T-helper 2 cell treated with Interferon-gamma antibody and Interleukin-4, amounts not matched to agents 5 μg/mL and 100 μg/mL, for 36 hours (primary cell): ENCODE measurements at regions not wholly inside any gene's neighbourhood (a gene's known extent, or its start where the extent isn't known, plus 50 kb on each side); places are given as distances from the start of the nearest gene placed in this dataset.

Source experiments
- DNase-seq: peaks from one replicate; pipeline ENCODE4 v3.0.0; 2021; ENCODE audit warnings: low spot score
- H3K27ac Mint-ChIP-seq: one replicate; pipeline ENCODE4 v1.8.0; 2021; ENCODE audit warnings: mild to moderate bottlenecking, mixed read lengths
- H3K27me3 Mint-ChIP-seq: one replicate; pipeline ENCODE4 v1.8.0; 2021; ENCODE audit warnings: low read depth, mixed read lengths
- H3K36me3 Mint-ChIP-seq: one replicate; pipeline ENCODE4 v1.8.0; 2021; ENCODE audit warnings: low read depth, mixed read lengths
- H3K4me1 Mint-ChIP-seq: one replicate; pipeline ENCODE4 v1.8.0; 2021; ENCODE audit warnings: low read depth, mixed read lengths
- H3K4me3 Mint-ChIP-seq: one replicate; pipeline ENCODE4 v1.8.0; 2022; ENCODE audit warnings: mild to moderate bottlenecking, moderate library complexity, mixed read lengths
- H3K9me3 Mint-ChIP-seq: one replicate; pipeline ENCODE4 v1.8.0; 2021; ENCODE audit warnings: mixed read lengths

GRCh38 chr20:22268675-22269074, 315.7 kb downstream of the FOXA2 start:
- no peaks in the 10 kb centered on the region for H3K36me3 Mint-ChIP-seq
- H3K4me3 Mint-ChIP-seq: no peak overlapping the region
- no peaks in the 10 kb centered on the region for H3K4me1 Mint-ChIP-seq
- DNase-seq: no peak
- H3K27me3 Mint-ChIP-seq: no peaks in the 10 kb centered on the region
- H3K27ac Mint-ChIP-seq: no peak overlapping the region
- peaks cover 11% of the 10 kb centered on the region for H3K9me3 Mint-ChIP-seq

GRCh38 chr20:22264917-22265316, 319.5 kb downstream of the FOXA2 start:
- no peaks in the 10 kb centered on the region for H3K27me3 Mint-ChIP-seq
- H3K36me3 Mint-ChIP-seq: no peaks in the 10 kb centered on the region
- H3K27ac Mint-ChIP-seq: no peak overlapping the region
- H3K4me1 Mint-ChIP-seq: no peaks in the 10 kb centered on the region
- no peak overlapping the region for H3K4me3 Mint-ChIP-seq
- H3K9me3 Mint-ChIP-seq: peaks cover 2% of the 10 kb centered on the region
- no peak for DNase-seq

- Mint-ChIP-seq H3K27ac (no peak overlapping the region), H3K27me3 (no peaks in the 10 kb centered on the region), H3K4me3 (no peak overlapping the region), H3K9me3 (peaks cover 5% of the 10 kb centered on the region), H3K36me3 (no peaks in the 10 kb centered on the region), H3K4me1 (no peaks in the 10 kb centered on the region)
- DNase-seq: no peak
Observed at GRCh38 chr20:22260506-22260905, 323.9 kb downstream of the FOXA2 start.

GRCh38 chr20:22257912-22258311, 326.5 kb downstream of the FOXA2 start:
- Mint-ChIP-seq H3K27me3 (no peaks in the 10 kb centered on the region), H3K36me3 (no peaks in the 10 kb centered on the region), H3K9me3 (peaks cover 5% of the 10 kb centered on the region), H3K4me3 (no peak overlapping the region), H3K27ac (no peak overlapping the region), H3K4me1 (no peaks in the 10 kb centered on the region)
- DNase-seq: no peak

- H3K27ac Mint-ChIP-seq: no peak overlapping the region
- no peaks in the 10 kb centered on the region for H3K36me3 Mint-ChIP-seq
- no peak overlapping the region for H3K4me3 Mint-ChIP-seq
- no peaks in the 10 kb centered on the region for H3K27me3 Mint-ChIP-seq
- no peak for DNase-seq
- H3K9me3 Mint-ChIP-seq: no peaks in the 10 kb centered on the region
- no peaks in the 10 kb centered on the region for H3K4me1 Mint-ChIP-seq
Observed at GRCh38 chr20:22248051-22248667, 336.2 kb downstream of the FOXA2 start.

- H3K4me3 Mint-ChIP-seq: no peak overlapping the region
- no peaks in the 10 kb centered on the region for H3K27me3 Mint-ChIP-seq
- DNase-seq: no peak
- no peak overlapping the region for H3K27ac Mint-ChIP-seq
- H3K36me3 Mint-ChIP-seq: no peaks in the 10 kb centered on the region
- H3K9me3 Mint-ChIP-seq: no peaks in the 10 kb centered on the region
- H3K4me1 Mint-ChIP-seq: no peaks in the 10 kb centered on the region
Observed at GRCh38 chr20:22245139-22245538, 339.2 kb downstream of the FOXA2 start.

GRCh38 chr20:22243067-22243466, 341.3 kb downstream of the FOXA2 start:
- H3K4me3 Mint-ChIP-seq: no peak overlapping the region
- no peaks in the 10 kb centered on the region for H3K4me1 Mint-ChIP-seq
- no peaks in the 10 kb centered on the region for H3K36me3 Mint-ChIP-seq
- H3K27ac Mint-ChIP-seq: no peak overlapping the region
- no peaks in the 10 kb centered on the region for H3K27me3 Mint-ChIP-seq
- H3K9me3 Mint-ChIP-seq: peaks cover 12% of the 10 kb centered on the region
- no peak for DNase-seq

GRCh38 chr20:22241609-22242008, 342.8 kb downstream of the FOXA2 start:
- DNase-seq: no peak
- H3K9me3 Mint-ChIP-seq: peaks cover 12% of the 10 kb centered on the region
- H3K4me3 Mint-ChIP-seq: no peak overlapping the region
- no peaks in the 10 kb centered on the region for H3K27me3 Mint-ChIP-seq
- H3K36me3 Mint-ChIP-seq: no peaks in the 10 kb centered on the region
- no peaks in the 10 kb centered on the region for H3K4me1 Mint-ChIP-seq
- no peak overlapping the region for H3K27ac Mint-ChIP-seq

- Mint-ChIP-seq H3K27ac (no peak overlapping the region), H3K27me3 (no peaks in the 10 kb centered on the region), H3K4me1 (no peaks in the 10 kb centered on the region), H3K9me3 (peaks cover 9% of the 10 kb centered on the region), H3K36me3 (no peaks in the 10 kb centered on the region), H3K4me3 (no peak overlapping the region)
- DNase-seq: no peak
Observed at GRCh38 chr20:22232923-22233322, 351.4 kb downstream of the FOXA2 start.

GRCh38 chr20:22232473-22232872, 351.9 kb downstream of the FOXA2 start:
- no peaks in the 10 kb centered on the region for H3K27me3 Mint-ChIP-seq
- H3K4me3 Mint-ChIP-seq: no peak overlapping the region
- no peak for DNase-seq
- H3K9me3 Mint-ChIP-seq: peaks cover 9% of the 10 kb centered on the region
- no peaks in the 10 kb centered on the region for H3K4me1 Mint-ChIP-seq
- no peak overlapping the region for H3K27ac Mint-ChIP-seq
- no peaks in the 10 kb centered on the region for H3K36me3 Mint-ChIP-seq

- peaks cover 6% of the 10 kb centered on the region for H3K9me3 Mint-ChIP-seq
- no peak for DNase-seq
- no peaks in the 10 kb centered on the region for H3K4me1 Mint-ChIP-seq
- H3K27me3 Mint-ChIP-seq: no peaks in the 10 kb centered on the region
- H3K27ac Mint-ChIP-seq: no peak overlapping the region
- no peaks in the 10 kb centered on the region for H3K36me3 Mint-ChIP-seq
- H3K4me3 Mint-ChIP-seq: no peak overlapping the region
Observed at GRCh38 chr20:22226849-22227700, 357.3 kb downstream of the FOXA2 start.

GRCh38 chr20:22223236-22223635, 361.1 kb downstream of the FOXA2 start:
- H3K4me3 Mint-ChIP-seq: no peak overlapping the region
- H3K27me3 Mint-ChIP-seq: no peaks in the 10 kb centered on the region
- no peak overlapping the region for H3K27ac Mint-ChIP-seq
- no peaks in the 10 kb centered on the region for H3K4me1 Mint-ChIP-seq
- H3K9me3 Mint-ChIP-seq: peaks cover 6% of the 10 kb centered on the region
- H3K36me3 Mint-ChIP-seq: no peaks in the 10 kb centered on the region
- no peak for DNase-seq

- no peaks in the 10 kb centered on the region for H3K9me3 Mint-ChIP-seq
- H3K4me1 Mint-ChIP-seq: no peaks in the 10 kb centered on the region
- H3K27ac Mint-ChIP-seq: no peak overlapping the region
- no peak overlapping the region for H3K4me3 Mint-ChIP-seq
- H3K36me3 Mint-ChIP-seq: no peaks in the 10 kb centered on the region
- no peak for DNase-seq
- H3K27me3 Mint-ChIP-seq: no peaks in the 10 kb centered on the region
Observed at GRCh38 chr20:22217712-22218352, 366.5 kb downstream of the FOXA2 start.

GRCh38 chr20:22216984-22217383, 367.4 kb downstream of the FOXA2 start:
- H3K36me3 Mint-ChIP-seq: no peaks in the 10 kb centered on the region
- no peak overlapping the region for H3K4me3 Mint-ChIP-seq
- no peak overlapping the region for H3K27ac Mint-ChIP-seq

More at GRCh38 chr20:22216984-22217383, 367.4 kb downstream of the FOXA2 start:
- H3K27me3 Mint-ChIP-seq: no peaks in the 10 kb centered on the region
- H3K9me3 Mint-ChIP-seq: no peaks in the 10 kb centered on the region
- DNase-seq: no peak
- no peaks in the 10 kb centered on the region for H3K4me1 Mint-ChIP-seq
